ENCODE measurements at regions not wholly inside any gene's neighbourhood (a gene's known extent, or its start where the extent isn't known, plus 50 kb on each side); places are given as distances from the start of the nearest gene placed in this dataset.
"Not testable (repeated sequence)": the region's sequence is repeated elsewhere in the genome, so short reads cannot be mapped to it uniquely, and the experiment has no call there.

DNA sequence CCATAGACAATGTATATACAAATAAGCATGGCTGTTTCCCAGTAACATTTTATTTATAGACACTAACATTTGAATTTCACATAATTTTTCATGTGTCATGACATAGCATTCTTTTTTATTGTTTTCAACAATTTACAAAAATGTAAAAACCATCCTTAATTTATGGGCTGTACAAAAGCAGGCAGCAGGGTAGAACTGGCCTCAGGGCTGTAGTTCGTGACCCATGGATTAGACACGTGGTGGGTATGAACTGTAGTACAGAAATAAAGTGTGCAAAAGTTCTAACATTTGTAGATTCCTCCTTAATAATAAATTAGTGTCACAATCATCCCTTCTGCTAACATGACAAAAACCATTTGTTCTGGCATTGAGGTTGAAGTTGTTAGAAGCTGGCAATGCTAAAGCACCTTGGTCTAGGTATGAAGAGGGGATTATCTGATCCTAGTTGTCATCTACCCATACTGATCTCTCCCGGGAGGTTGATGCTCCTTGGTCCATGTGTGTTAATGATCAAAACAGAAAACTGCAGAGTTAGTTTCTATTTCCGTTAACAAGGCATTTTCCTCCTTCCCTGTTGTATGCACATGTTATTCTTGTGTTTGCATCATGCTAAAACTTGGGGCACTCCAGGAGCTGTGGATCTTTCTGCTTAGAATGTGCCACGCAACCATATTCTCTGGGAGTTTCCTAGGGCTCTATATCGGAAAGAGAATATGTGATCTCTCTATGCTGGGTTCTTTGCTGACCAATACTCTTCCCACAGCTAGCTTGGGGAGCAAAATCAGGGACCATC lies 917.6 kb downstream of the TLE1 start:
- DNase-seq (ENCODE audit: low read depth) = no peak

GRCh38 chr9:80763536-80763935 lies 925.8 kb downstream of the TLE1 start:
- no peak for DNase-seq (ENCODE audit: low read depth)

GRCh38 chr9:80755586-80755985 lies 933.8 kb downstream of the TLE1 start:
- no peak for DNase-seq (ENCODE audit: low read depth)

- not testable (repeated sequence) for DNase-seq (ENCODE audit: low read depth)
Observed at GRCh38 chr9:80747056-80747455, 942.3 kb downstream of the TLE1 start.

DNA sequence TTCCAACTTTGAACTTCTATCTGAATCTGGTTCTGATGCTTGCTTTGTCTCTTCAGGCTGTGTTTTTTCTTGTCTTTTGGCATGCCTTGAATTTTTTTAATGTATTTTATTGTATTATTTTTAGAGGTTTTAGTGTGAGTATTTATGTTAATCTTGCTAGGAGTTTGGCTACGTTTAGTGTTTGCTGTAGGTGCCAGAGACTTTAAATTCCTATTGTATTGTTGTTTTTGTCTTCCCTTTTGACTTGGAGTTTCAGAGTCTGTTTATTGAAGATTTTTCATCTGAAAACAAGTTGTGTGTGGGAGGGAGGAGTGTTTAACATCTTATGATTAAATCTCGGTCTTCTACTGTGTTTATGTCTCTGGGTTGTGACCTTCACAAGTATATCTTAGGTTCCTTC lies 956.8 kb downstream of the TLE1 start:
- no peak for DNase-seq (ENCODE audit: low read depth)

DNA sequence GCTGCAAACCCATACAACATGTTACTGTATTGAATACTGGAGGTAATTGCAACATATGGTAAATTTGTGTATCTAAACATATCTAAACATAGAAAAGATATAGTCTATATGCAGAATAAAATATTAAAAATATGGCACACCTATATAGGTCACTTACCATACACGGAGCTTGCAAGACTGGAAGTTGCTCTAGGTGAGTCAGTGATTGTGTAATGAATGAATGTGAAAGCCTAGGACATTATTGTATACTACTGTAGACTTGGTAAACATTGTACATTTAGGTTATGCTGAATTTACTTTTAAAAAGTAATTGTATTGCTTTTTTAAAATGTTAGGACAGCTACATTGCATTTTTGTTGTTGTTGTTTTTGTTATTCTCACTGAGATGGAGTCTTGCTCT lies 968.8 kb downstream of the TLE1 start:
- no peak for DNase-seq (ENCODE audit: low read depth)

DNA sequence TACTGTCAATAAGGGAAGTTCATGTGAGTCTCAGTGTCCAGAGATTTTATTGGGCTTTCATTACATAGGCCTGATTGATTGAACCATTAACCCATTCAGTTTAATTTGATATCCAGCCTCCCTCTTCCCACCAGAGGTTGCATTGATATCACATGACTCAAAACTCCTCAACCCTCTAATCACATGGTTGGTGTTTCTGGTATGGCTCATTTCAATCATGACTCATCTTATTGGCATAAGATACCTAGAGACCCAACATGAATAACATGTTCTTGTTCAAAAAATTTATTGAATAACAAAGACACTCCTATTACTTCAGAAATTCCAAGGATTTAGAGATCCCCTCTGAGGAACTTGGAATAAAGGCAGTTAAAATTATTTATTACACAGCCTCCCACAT lies 982.2 kb downstream of the TLE1 start:
- DNase-seq (ENCODE audit: low read depth) = peak; percentile 24

- no peak for DNase-seq (ENCODE audit: low read depth)
Observed at GRCh38 chr9:80701061-80701460, 988.3 kb downstream of the TLE1 start.

- DNase-seq (ENCODE audit: low read depth) = peak; percentile 87
Observed at GRCh38 chr9:80699511-80699998, 989.8 kb downstream of the TLE1 start.

GRCh38 chr9:80698725-80699410 lies 990.5 kb downstream of the TLE1 start:
- DNase-seq (ENCODE audit: low read depth) = no peak

- no peak for DNase-seq (ENCODE audit: low read depth)
Observed at GRCh38 chr9:80692751-80693150, 996.6 kb downstream of the TLE1 start.

- peak; percentile 13 for DNase-seq (ENCODE audit: low read depth)
Observed at GRCh38 chr9:80691229-80691628, 998.1 kb downstream of the TLE1 start.

- no peak for DNase-seq (ENCODE audit: low read depth)
Observed at GRCh38 chr9:80690349-80690939, 998.9 kb downstream of the TLE1 start.

GRCh38 chr9:80679916-80680315 lies 1009.4 kb downstream of the TLE1 start:
- DNase-seq (ENCODE audit: low read depth) = no peak

GRCh38 chr9:80678906-80679305 lies 1010.4 kb downstream of the TLE1 start:
- DNase-seq (ENCODE audit: low read depth) = no peak

DNA sequence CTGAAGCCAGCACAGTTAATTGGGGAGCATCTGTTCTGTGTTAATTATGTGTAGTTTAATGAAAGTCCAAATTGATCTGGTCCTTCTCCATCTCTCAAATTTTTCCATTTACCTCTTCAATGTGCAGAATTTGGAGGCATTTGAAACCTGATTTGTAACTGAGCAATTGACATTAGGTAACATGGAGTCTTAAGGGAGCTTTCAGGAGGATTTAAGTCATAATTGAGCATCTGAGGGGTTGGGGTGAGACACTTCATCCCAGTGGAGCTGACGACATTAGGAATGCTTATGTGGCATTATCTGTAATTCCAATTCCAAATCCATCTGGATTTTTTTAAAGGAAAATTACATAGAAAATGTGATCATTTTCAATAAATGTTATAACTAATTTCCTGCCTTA lies 1015.9 kb downstream of the TLE1 start:
- DNase-seq (ENCODE audit: low read depth) = no peak

- DNase-seq (ENCODE audit: low read depth) = no peak
Observed at GRCh38 chr9:80665479-80665878, 1023.9 kb downstream of the TLE1 start.

DNA sequence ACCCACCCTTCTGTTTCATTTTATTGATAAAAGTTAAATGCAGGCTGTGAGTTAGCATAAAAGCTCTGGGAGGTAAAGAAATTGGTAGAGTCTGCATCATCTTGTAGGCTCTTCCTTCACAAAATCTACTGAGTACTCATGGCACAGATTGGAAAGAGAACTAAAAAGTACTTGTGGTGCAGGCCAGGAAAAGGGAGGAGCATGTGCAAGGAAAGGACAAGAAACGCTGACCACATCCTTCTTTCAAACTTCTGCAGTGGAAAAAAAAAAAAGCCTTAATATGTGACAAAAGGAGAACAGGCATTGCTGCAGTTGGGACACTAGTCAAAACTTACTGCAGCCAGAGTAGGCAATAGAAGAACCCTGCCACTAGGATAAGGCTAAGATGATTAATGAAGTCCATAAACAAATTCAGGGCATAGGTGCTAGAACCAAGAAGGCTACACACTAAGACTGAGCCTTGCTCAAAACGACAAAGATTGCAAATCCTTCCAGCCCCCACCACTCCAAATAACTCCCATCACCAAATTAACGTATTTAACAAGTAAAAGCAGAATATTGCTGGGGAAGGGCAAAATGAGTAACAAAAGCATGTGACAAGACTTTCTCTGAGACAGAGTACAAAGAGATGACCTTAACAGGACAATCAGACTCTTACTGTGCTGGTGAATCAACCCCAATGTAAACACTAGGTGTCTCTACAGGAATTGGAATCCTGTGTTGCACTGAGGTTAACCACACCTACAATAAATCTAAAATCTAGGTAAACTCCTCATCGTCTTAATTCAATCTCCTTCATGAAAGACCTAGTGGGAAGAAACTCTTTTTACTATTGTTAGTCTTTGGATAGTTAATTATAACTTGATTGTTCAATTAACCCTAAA lies 1024.8 kb downstream of the TLE1 start:
- peak; percentile 26 for DNase-seq (ENCODE audit: low read depth)

DNA sequence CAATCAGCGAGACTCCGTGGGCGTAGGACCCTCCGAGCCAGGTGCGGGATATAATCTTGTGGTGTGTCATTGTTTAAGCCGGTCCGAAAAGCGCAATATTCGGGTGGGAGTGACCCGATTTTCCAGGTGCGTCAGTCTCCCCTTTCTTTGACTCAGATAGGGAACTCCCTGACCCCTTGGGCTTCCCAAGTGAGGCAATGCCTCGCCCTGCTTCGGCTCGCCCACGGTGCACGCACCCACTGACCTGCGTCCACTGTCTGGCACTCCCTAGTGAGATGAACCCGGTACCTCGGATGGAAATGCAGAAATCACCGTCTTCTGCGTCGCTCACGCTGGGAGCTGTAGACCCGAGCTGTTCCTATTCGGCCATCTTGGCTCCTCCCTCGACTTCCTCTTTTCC lies 1029.6 kb downstream of the TLE1 start:
- DNase-seq (ENCODE audit: low read depth) = not testable (repeated sequence)

GRCh38 chr9:80651044-80651443 lies 1038.3 kb downstream of the TLE1 start:
- peak; percentile 15 for DNase-seq (ENCODE audit: low read depth)

DNA sequence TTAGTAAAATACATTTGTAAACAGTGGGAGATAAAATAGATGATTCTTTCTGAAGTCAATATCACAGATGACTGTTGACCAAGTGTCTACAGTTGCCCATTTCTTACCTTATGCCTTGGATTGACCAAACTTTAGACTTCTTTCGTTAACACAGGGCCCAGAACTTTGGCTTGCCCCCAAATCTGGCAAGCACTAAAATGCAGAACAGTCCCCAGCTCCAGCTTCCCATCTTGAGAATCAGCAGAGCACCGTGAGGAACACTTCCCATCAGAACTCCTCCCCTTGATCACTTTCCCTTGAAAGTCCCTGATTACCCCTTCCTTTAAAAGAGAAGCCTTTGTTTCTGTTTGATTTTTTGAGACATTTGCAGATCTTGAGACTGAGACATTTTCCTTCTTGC lies 1039.9 kb downstream of the TLE1 start:
- no peak for DNase-seq (ENCODE audit: low read depth)

GRCh38 chr9:80649001-80649420 lies 1040.3 kb downstream of the TLE1 start:
- DNase-seq (ENCODE audit: low read depth) = peak; percentile 33

All from RPMI7951 (cell line).